Ishikawa (cell line): ENCODE measurements at regions not wholly inside any gene's neighbourhood (a gene's known extent, or its start where the extent isn't known, plus 50 kb on each side); places are given as distances from the start of the nearest gene placed in this dataset.

Experiments
- EGR1 ChIP-seq: IDR thresholded peaks from 2 replicates; pipeline ENCODE4 v1.6.1; 2012
- TAF1 ChIP-seq: IDR thresholded peaks from 2 replicates; pipeline ENCODE4 v1.6.1; 2012; ENCODE audit warnings: low read depth, mild to moderate bottlenecking
- TF ChIP-seq, protein P1 (sequence below): IDR thresholded peaks from 2 replicates; pipeline ENCODE4 v1.6.1; 2012; ENCODE audit warnings: low read depth, mild to moderate bottlenecking
- TF ChIP-seq, protein P2 (sequence below): IDR thresholded peaks from 2 replicates; pipeline ENCODE4 v1.6.1; 2012

DNA sequence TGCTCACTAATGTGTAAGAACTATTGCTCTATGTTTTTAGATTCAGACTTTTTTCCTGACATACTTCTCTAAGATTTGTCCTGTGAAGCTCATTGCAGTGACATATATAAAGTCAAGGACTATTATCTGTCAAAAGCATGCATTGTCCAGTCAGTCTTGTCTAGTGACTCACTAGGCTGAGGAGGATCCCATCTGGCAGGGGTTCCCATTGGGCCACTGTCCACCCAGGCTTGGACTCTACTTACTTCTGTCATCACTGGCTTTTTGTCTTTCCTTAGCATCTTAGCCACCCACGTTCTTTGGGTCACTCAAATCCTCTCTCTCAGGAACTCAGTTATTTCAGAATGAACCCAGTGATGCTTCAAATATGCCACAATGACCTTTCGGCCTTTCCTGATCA, 132.6 kb upstream of the NABP1 start:
- TF ChIP-seq, protein P1, sequence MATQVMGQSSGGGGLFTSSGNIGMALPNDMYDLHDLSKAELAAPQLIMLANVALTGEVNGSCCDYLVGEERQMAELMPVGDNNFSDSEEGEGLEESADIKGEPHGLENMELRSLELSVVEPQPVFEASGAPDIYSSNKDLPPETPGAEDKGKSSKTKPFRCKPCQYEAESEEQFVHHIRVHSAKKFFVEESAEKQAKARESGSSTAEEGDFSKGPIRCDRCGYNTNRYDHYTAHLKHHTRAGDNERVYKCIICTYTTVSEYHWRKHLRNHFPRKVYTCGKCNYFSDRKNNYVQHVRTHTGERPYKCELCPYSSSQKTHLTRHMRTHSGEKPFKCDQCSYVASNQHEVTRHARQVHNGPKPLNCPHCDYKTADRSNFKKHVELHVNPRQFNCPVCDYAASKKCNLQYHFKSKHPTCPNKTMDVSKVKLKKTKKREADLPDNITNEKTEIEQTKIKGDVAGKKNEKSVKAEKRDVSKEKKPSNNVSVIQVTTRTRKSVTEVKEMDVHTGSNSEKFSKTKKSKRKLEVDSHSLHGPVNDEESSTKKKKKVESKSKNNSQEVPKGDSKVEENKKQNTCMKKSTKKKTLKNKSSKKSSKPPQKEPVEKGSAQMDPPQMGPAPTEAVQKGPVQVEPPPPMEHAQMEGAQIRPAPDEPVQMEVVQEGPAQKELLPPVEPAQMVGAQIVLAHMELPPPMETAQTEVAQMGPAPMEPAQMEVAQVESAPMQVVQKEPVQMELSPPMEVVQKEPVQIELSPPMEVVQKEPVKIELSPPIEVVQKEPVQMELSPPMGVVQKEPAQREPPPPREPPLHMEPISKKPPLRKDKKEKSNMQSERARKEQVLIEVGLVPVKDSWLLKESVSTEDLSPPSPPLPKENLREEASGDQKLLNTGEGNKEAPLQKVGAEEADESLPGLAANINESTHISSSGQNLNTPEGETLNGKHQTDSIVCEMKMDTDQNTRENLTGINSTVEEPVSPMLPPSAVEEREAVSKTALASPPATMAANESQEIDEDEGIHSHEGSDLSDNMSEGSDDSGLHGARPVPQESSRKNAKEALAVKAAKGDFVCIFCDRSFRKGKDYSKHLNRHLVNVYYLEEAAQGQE, result no peak
- TF ChIP-seq EGR1 (no peak), TAF1 (no peak)
- TF ChIP-seq, protein P2, sequence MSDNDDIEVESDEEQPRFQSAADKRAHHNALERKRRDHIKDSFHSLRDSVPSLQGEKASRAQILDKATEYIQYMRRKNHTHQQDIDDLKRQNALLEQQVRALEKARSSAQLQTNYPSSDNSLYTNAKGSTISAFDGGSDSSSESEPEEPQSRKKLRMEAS, result no peak
